ENCODE measurements at regions not wholly inside any gene's neighbourhood (a gene's known extent, or its start where the extent isn't known, plus 50 kb on each side); places are given as distances from the start of the nearest gene placed in this dataset.

DNA sequence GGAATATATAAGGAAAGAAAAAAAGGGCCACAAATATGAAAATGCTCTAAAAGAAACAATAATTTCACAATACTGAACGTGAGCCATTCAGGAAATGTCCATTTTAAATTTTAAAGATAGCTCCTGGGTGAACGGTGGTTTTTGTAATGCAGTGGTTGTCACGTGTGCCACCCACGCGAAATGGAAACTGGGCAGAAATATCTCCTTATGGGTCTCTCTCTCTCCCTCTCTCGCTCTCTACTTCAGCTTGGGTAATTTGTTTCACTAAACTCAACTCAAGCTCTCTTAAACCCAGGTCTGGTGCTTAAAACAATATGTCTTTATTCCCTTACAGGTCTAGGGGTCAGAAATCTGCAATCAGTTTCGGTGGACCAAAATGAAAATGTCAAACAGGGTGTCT is 150.8 kb downstream of the OR2B2 start:
- no peak for ATAC-seq

DNA sequence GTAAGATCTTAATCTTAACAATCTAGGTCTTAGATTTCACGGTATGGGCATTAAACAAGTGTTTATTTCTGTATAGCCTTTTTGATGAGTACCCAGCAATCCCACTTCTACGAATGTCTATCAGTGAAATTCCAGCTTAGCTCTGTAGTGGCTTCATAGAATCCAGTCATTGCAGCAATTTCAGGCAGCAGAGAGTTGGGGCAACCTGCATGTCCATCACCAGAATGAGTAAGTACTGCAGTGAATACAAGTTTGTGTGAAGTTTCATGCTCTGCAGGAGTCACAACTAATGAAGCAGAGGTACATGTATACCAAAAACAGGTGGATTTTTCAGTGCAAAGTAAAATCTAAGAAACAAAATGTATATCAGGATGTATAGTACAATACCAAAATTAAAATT is 151.7 kb downstream of the OR2B2 start:
- no peak for TF ChIP-seq SNAI2 (CRISPR knock-in tag; IDR thresholded peaks at IDR 0.05)
- no peak for TF ChIP-seq ZNF8 (CRISPR knock-in tag; IDR thresholded peaks at IDR 0.05)
- no peak for TF ChIP-seq CSDC2 (CRISPR knock-in tag; IDR thresholded peaks at IDR 0.05)
- TF ChIP-seq, protein P1, sequence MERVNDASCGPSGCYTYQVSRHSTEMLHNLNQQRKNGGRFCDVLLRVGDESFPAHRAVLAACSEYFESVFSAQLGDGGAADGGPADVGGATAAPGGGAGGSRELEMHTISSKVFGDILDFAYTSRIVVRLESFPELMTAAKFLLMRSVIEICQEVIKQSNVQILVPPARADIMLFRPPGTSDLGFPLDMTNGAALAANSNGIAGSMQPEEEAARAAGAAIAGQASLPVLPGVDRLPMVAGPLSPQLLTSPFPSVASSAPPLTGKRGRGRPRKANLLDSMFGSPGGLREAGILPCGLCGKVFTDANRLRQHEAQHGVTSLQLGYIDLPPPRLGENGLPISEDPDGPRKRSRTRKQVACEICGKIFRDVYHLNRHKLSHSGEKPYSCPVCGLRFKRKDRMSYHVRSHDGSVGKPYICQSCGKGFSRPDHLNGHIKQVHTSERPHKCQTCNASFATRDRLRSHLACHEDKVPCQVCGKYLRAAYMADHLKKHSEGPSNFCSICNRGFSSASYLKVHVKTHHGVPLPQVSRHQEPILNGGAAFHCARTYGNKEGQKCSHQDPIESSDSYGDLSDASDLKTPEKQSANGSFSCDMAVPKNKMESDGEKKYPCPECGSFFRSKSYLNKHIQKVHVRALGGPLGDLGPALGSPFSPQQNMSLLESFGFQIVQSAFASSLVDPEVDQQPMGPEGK (CRISPR knock-in tag; IDR thresholded peaks at IDR 0.05; ENCODE audit: borderline replicate concordance), result no peak
- TF ChIP-seq, protein P2, sequence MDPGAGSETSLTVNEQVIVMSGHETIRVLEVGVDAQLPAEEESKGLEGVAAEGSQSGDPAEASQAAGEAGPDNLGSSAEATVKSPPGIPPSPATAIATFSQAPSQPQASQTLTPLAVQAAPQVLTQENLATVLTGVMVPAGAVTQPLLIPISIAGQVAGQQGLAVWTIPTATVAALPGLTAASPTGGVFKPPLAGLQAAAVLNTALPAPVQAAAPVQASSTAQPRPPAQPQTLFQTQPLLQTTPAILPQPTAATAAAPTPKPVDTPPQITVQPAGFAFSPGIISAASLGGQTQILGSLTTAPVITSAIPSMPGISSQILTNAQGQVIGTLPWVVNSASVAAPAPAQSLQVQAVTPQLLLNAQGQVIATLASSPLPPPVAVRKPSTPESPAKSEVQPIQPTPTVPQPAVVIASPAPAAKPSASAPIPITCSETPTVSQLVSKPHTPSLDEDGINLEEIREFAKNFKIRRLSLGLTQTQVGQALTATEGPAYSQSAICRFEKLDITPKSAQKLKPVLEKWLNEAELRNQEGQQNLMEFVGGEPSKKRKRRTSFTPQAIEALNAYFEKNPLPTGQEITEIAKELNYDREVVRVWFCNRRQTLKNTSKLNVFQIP (CRISPR knock-in tag; IDR thresholded peaks at IDR 0.05; ENCODE audit: borderline replicate concordance, low read depth), result no peak
- TF ChIP-seq, protein P3, sequence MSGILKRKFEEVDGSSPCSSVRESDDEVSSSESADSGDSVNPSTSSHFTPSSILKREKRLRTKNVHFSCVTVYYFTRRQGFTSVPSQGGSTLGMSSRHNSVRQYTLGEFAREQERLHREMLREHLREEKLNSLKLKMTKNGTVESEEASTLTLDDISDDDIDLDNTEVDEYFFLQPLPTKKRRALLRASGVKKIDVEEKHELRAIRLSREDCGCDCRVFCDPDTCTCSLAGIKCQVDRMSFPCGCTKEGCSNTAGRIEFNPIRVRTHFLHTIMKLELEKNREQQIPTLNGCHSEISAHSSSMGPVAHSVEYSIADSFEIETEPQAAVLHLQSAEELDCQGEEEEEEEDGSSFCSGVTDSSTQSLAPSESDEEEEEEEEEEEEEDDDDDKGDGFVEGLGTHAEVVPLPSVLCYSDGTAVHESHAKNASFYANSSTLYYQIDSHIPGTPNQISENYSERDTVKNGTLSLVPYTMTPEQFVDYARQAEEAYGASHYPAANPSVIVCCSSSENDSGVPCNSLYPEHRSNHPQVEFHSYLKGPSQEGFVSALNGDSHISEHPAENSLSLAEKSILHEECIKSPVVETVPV (CRISPR knock-in tag; IDR thresholded peaks at IDR 0.05), result no peak
- no peak for TF ChIP-seq PPARA (CRISPR knock-in tag; IDR thresholded peaks at IDR 0.05; ENCODE audit: borderline replicate concordance)
- TF ChIP-seq ISL1 (CRISPR knock-in tag; IDR thresholded peaks at IDR 0.05), result no peak
- no peak for TF ChIP-seq BACH2 (CRISPR knock-in tag; IDR thresholded peaks at IDR 0.05; ENCODE audit: borderline replicate concordance)
- no peak for TF ChIP-seq TCF4 (CRISPR knock-in tag; IDR thresholded peaks at IDR 0.05; ENCODE audit: borderline replicate concordance)
- TF ChIP-seq, protein P4, sequence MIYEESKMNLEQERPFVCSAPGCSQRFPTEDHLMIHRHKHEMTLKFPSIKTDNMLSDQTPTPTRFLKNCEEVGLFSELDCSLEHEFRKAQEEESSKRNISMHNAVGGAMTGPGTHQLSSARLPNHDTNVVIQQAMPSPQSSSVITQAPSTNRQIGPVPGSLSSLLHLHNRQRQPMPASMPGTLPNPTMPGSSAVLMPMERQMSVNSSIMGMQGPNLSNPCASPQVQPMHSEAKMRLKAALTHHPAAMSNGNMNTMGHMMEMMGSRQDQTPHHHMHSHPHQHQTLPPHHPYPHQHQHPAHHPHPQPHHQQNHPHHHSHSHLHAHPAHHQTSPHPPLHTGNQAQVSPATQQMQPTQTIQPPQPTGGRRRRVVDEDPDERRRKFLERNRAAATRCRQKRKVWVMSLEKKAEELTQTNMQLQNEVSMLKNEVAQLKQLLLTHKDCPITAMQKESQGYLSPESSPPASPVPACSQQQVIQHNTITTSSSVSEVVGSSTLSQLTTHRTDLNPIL (CRISPR knock-in tag; IDR thresholded peaks at IDR 0.05; ENCODE audit: low read depth), result no peak
- TF ChIP-seq ARNTL (CRISPR knock-in tag; IDR thresholded peaks at IDR 0.05; ENCODE audit: borderline replicate concordance, low read depth), result no peak
- TF ChIP-seq ZFP30 (CRISPR knock-in tag; IDR thresholded peaks at IDR 0.05), result no peak
- no peak for TF ChIP-seq RARB (CRISPR knock-in tag; IDR thresholded peaks at IDR 0.05)
- no peak for TF ChIP-seq GLIS3 (CRISPR knock-in tag; IDR thresholded peaks at IDR 0.05)
- TF ChIP-seq ESRRG (CRISPR knock-in tag; IDR thresholded peaks at IDR 0.05), result no peak
- no peak for TF ChIP-seq TOX (CRISPR knock-in tag; IDR thresholded peaks at IDR 0.05; ENCODE audit: borderline replicate concordance)
- no peak for TF ChIP-seq ZNF565 (CRISPR knock-in tag; conservative IDR thresholded peaks at IDR 0.05; ENCODE audit: low read depth)
- no peak for TF ChIP-seq ZC3H10 (CRISPR knock-in tag; IDR thresholded peaks at IDR 0.05)
- ATAC-seq, result no peak

More for the DNA sequence above, 150.8 kb downstream of the OR2B2 start:
- TF ChIP-seq, protein P1 (CRISPR knock-in tag; IDR thresholded peaks at IDR 0.05; ENCODE audit: borderline replicate concordance), result no peak
- TF ChIP-seq ZNF70 (CRISPR knock-in tag; IDR thresholded peaks at IDR 0.05) (no peak), CSDC2 (CRISPR knock-in tag; IDR thresholded peaks at IDR 0.05) (no peak), ZNF565 (CRISPR knock-in tag; conservative IDR thresholded peaks at IDR 0.05; ENCODE audit: low read depth) (no peak), TCF4 (CRISPR knock-in tag; IDR thresholded peaks at IDR 0.05; ENCODE audit: borderline replicate concordance) (no peak), RARB (CRISPR knock-in tag; IDR thresholded peaks at IDR 0.05) (no peak), TOX (CRISPR knock-in tag; IDR thresholded peaks at IDR 0.05; ENCODE audit: borderline replicate concordance) (no peak), ZC3H10 (CRISPR knock-in tag; IDR thresholded peaks at IDR 0.05) (no peak)
- TF ChIP-seq, protein P4 (CRISPR knock-in tag; IDR thresholded peaks at IDR 0.05; ENCODE audit: low read depth), result no peak

DNA sequence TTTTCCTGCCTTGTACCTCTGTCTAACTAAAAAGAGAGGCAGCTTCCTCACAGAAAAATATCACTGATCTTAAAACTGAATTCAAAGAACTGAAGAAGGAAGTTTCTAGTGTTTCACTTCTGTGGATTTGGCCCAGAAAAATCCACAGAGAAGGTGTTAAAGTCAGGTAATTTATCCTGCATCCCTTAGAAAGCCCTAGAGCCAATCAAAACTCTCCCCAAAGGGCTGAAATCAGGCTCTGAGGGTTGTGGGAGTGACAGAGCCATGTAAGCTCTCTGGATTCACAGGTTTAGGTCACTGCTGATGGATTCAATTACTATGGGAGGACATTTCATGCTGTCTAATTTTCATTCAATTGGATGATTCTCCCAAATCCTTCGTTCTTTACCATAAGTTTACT is 152.3 kb downstream of the OR2B2 start:
- ATAC-seq, result no peak
- TF ChIP-seq CSDC2 (CRISPR knock-in tag; IDR thresholded peaks at IDR 0.05) (no peak), ISL1 (CRISPR knock-in tag; IDR thresholded peaks at IDR 0.05) (no peak), ESRRG (CRISPR knock-in tag; IDR thresholded peaks at IDR 0.05) (no peak), TOX (CRISPR knock-in tag; IDR thresholded peaks at IDR 0.05; ENCODE audit: borderline replicate concordance) (no peak), ARNTL (CRISPR knock-in tag; IDR thresholded peaks at IDR 0.05; ENCODE audit: borderline replicate concordance, low read depth) (no peak), BACH2 (CRISPR knock-in tag; IDR thresholded peaks at IDR 0.05; ENCODE audit: borderline replicate concordance) (no peak), ZFP3 (CRISPR knock-in tag; IDR thresholded peaks at IDR 0.05) (no peak)
- TF ChIP-seq, protein P2 (CRISPR knock-in tag; IDR thresholded peaks at IDR 0.05; ENCODE audit: borderline replicate concordance, low read depth), result no peak
- TF ChIP-seq, protein P1 (CRISPR knock-in tag; IDR thresholded peaks at IDR 0.05; ENCODE audit: borderline replicate concordance), result no peak
